Lower leg skin (tissue), 3 donors: ENCODE measurements at regions not wholly inside any gene's neighbourhood (a gene's known extent, or its start where the extent isn't known, plus 50 kb on each side); places are given as distances from the start of the nearest gene placed in this dataset.

Experiments used
- POLR2A ChIP-seq, 2 donors: fragments of 450-650 bp; IDR thresholded peaks; one replicate each; pipeline ENCODE4 v1.6.1; 2016 to 2017; ENCODE audit warnings: antibody characterized with exemption in 2 of 2, mild to moderate bottlenecking in 1 of 2, moderate library complexity in 1 of 2
- TF ChIP-seq, protein P1 (sequence below), 3 donors: fragments of 450-650 bp; IDR thresholded peaks; one replicate each; pipeline ENCODE4 v1.5.1; 2016; ENCODE audit warnings: antibody characterized with exemption in 3 of 3, mild to moderate bottlenecking in 3 of 3, moderate library complexity in 2 of 3

GRCh38 chr6:14216946-14217684 lies 99.5 kb downstream of the CD83 start:
- TF ChIP-seq, protein P1, sequence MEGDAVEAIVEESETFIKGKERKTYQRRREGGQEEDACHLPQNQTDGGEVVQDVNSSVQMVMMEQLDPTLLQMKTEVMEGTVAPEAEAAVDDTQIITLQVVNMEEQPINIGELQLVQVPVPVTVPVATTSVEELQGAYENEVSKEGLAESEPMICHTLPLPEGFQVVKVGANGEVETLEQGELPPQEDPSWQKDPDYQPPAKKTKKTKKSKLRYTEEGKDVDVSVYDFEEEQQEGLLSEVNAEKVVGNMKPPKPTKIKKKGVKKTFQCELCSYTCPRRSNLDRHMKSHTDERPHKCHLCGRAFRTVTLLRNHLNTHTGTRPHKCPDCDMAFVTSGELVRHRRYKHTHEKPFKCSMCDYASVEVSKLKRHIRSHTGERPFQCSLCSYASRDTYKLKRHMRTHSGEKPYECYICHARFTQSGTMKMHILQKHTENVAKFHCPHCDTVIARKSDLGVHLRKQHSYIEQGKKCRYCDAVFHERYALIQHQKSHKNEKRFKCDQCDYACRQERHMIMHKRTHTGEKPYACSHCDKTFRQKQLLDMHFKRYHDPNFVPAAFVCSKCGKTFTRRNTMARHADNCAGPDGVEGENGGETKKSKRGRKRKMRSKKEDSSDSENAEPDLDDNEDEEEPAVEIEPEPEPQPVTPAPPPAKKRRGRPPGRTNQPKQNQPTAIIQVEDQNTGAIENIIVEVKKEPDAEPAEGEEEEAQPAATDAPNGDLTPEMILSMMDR (IDR thresholded peaks at IDR 0.05): no peak
- TF ChIP-seq POLR2A (IDR thresholded peaks at IDR 0.05): no peak
